Hepatocyte (in vitro differentiated cells): ENCODE measurements at regions not wholly inside any gene's neighbourhood (a gene's known extent, or its start where the extent isn't known, plus 50 kb on each side); places are given as distances from the start of the nearest gene placed in this dataset.

Experiments used
- DNase-seq: peaks from one replicate; pipeline ENCODE4 v3.0.0-alpha.2; 2016; ENCODE audit warnings: low spot score
- H2AFZ ChIP-seq: fragments of 200-600 bp; sonication (generic); 2 replicates; pipeline ENCODE4 v1.6.0; 2016; ENCODE audit warnings: antibody characterized with exemption, mild to moderate bottlenecking
- H3K27ac ChIP-seq: fragments of 200-600 bp; sonication (generic); 2 replicates; pipeline ENCODE4 v1.5.1; 2016; ENCODE audit warnings: mild to moderate bottlenecking
- H3K27me3 ChIP-seq: fragments of 200-600 bp; sonication (generic); 2 replicates; pipeline ENCODE4 v1.6.1; 2016
- H3K36me3 ChIP-seq: fragments of 200-600 bp; sonication (generic); replicated peaks from 2 replicates; pipeline ENCODE4 v1.5.1; 2016; ENCODE audit warnings: low read depth; ENCODE audit not compliant: insufficient read depth
- H3K4me1 ChIP-seq: fragments of 200-600 bp; sonication (generic); 2 replicates; pipeline ENCODE4 v1.5.1; 2016; ENCODE audit warnings: mild to moderate bottlenecking, moderate library complexity; ENCODE audit not compliant: insufficient read depth
- H3K4me2 ChIP-seq: fragments of 200-600 bp; sonication (generic); 2 replicates; pipeline ENCODE4 v1.6.0; 2016
- H3K4me3 ChIP-seq: fragments of 200-600 bp; sonication (generic); 2 replicates; pipeline ENCODE4 v1.5.1; 2016; ENCODE audit warnings: mild to moderate bottlenecking
- H3K79me2 ChIP-seq: fragments of 200-600 bp; sonication (generic); 2 replicates; pipeline ENCODE4 v1.6.0; 2017; ENCODE audit warnings: mild to moderate bottlenecking
- H3K9me2 ChIP-seq: fragments of 200-600 bp; sonication (generic); replicated peaks from 2 replicates; pipeline ENCODE4 v1.6.0; 2017; ENCODE audit warnings: mild to moderate bottlenecking; ENCODE audit not compliant: insufficient read depth
- H3K9me3 ChIP-seq: fragments of 200-600 bp; sonication (generic); 2 replicates; pipeline ENCODE4 v1.5.1; 2016; ENCODE audit warnings: low read depth, mild to moderate bottlenecking
- H4K20me1 ChIP-seq: fragments of 200-600 bp; sonication (generic); 2 replicates; pipeline ENCODE4 v1.6.0; 2016; ENCODE audit warnings: mild to moderate bottlenecking; ENCODE audit not compliant: insufficient read depth, poor library complexity, severe bottlenecking
- EZH2 ChIP-seq: fragments of 200-600 bp; sonication (generic); IDR thresholded peaks from 2 replicates; pipeline ENCODE4 v1.6.1; 2016; ENCODE audit warnings: antibody characterized with exemption, mild to moderate bottlenecking, borderline replicate concordance
- EZH2phosphoT487 ChIP-seq: fragments of 200-600 bp; sonication (generic); IDR thresholded peaks from one replicate; pipeline ENCODE4 v1.6.1; 2018; ENCODE audit warnings: antibody characterized with exemption, mild to moderate bottlenecking, low read depth, moderate library complexity; ENCODE audit not compliant: unreplicated experiment, severe bottlenecking
- WGBS: methylation state at CpG from one replicate; pipeline ENCODE4 v1.1.6; 2016; ENCODE audit warnings: low lambda C conversion rate; ENCODE audit errors: missing lambda C conversion rate; 5-methylcytosine and 5-hydroxymethylcytosine counted together
- TF ChIP-seq, protein P1 (sequence below): fragments of 200-600 bp; sonication (generic); IDR thresholded peaks from 2 replicates; pipeline ENCODE4 v1.5.1; 2016; ENCODE audit warnings: antibody characterized with exemption, mild to moderate bottlenecking; ENCODE audit not compliant: poor library complexity

DNA sequence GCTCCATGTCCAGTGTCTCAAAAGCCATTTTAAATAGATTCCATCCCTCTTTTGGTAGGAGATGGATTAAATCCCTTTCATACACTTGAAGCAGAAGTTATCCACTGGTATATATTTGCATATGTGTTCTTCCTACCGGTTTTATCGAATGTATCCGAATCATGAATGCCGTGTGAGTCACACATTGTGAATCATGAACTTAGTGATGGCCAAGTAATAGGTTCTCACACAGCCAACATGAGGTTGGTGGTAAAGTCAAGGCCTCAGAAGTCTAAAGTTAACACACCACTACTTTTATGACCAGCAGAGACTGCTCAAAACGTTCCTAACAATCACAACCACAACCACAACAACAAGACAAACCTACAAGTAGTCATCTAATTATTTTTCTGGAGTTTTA lies 345.5 kb downstream of the THBS2 start:
- no peak overlapping the region for H3K27ac ChIP-seq
- H3K4me1 ChIP-seq, result no peaks in the 10 kb centered on the region
- H3K9me3 ChIP-seq, result no peaks in the 10 kb centered on the region
- H3K4me2 ChIP-seq, result no peak overlapping the region
- no peaks in the 10 kb centered on the region for H4K20me1 ChIP-seq
- H3K4me3 ChIP-seq, result no peak overlapping the region
- H3K9me2 ChIP-seq, result no peaks in the 10 kb centered on the region
- TF ChIP-seq EZH2phosphoT487 (no peak), EZH2 (no peak)
- TF ChIP-seq, protein P1, sequence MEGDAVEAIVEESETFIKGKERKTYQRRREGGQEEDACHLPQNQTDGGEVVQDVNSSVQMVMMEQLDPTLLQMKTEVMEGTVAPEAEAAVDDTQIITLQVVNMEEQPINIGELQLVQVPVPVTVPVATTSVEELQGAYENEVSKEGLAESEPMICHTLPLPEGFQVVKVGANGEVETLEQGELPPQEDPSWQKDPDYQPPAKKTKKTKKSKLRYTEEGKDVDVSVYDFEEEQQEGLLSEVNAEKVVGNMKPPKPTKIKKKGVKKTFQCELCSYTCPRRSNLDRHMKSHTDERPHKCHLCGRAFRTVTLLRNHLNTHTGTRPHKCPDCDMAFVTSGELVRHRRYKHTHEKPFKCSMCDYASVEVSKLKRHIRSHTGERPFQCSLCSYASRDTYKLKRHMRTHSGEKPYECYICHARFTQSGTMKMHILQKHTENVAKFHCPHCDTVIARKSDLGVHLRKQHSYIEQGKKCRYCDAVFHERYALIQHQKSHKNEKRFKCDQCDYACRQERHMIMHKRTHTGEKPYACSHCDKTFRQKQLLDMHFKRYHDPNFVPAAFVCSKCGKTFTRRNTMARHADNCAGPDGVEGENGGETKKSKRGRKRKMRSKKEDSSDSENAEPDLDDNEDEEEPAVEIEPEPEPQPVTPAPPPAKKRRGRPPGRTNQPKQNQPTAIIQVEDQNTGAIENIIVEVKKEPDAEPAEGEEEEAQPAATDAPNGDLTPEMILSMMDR, result no peak
- no peaks in the 10 kb centered on the region for H3K27me3 ChIP-seq
- H3K79me2 ChIP-seq, result no peaks in the 10 kb centered on the region
- no peak for DNase-seq
- no peak overlapping the region for H2AFZ ChIP-seq
- no peaks in the 10 kb centered on the region for H3K36me3 ChIP-seq
- 86% methylated on average over 5 of the region's 5 CpGs for WGBS

DNA sequence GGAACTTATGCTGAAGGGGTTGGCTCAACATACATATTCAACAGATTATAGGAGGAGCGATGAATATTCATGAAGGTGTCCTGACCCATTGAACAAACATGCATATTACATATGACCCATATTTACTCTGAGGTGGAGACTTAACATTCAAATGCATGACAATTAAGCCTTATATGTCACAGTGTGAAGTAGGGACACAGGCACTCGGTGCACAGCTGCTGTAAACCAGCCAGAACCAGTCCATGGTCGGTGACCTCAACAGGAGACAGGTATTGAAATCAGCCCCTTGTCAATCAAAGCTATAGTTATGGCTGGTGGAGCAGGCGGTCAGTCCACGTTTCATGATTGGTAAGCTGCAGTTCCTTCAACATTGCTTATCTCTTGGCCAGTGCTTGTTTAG lies 347.3 kb downstream of the THBS2 start:
- no peaks in the 10 kb centered on the region for H3K36me3 ChIP-seq
- H4K20me1 ChIP-seq, result no peaks in the 10 kb centered on the region
- no peaks in the 10 kb centered on the region for H3K9me2 ChIP-seq
- TF ChIP-seq EZH2 (no peak), EZH2phosphoT487 (no peak)
- TF ChIP-seq, protein P1, result no peak
- H3K27ac ChIP-seq, result peak overlapping the region; percentile 25
- no peak overlapping the region for H2AFZ ChIP-seq
- no peaks in the 10 kb centered on the region for H3K79me2 ChIP-seq
- 50% methylated on average over 5 of the region's 5 CpGs for WGBS
- no peaks in the 10 kb centered on the region for H3K9me3 ChIP-seq
- no peak overlapping the region for H3K4me3 ChIP-seq
- no peaks in the 10 kb centered on the region for H3K27me3 ChIP-seq
- no peak overlapping the region for H3K4me2 ChIP-seq
- peak; percentile 54 for DNase-seq
- no peaks in the 10 kb centered on the region for H3K4me1 ChIP-seq

DNA sequence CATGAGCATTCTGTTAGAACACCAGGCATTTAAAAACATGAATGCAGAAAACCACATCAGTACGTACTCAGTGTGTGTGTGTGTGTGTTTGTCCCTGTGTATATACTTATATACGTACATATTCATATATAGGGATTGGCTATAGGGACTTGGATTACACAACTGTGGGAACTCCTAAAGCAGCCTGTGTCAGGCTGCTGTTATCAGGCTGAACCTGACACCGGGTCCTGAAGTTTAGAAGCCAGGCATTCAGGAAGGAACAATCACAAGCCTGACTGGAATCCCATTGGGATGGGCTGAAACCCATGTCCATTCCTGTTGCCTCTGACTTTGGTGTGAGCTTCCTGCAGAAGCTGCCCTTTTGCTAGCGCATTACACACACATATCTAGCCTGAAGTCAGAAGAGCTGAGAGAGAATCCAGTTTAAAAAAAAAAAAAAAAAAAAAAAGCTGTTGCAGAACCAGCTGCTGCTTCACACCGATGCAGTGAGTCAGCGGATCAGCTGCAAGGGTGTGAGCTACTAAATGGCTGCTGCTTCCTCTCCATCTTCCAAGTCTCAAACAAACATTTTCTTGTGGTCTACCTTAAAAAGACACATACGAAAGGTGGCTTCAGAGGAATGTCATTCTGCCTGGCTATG lies 348.1 kb downstream of the THBS2 start:
- Histone ChIP-seq H4K20me1 (no peaks in the 10 kb centered on the region), H3K9me3 (no peaks in the 10 kb centered on the region), H3K27ac (no peak overlapping the region), H3K4me2 (no peak overlapping the region), H3K36me3 (no peaks in the 10 kb centered on the region), H2AFZ (no peak overlapping the region), H3K9me2 (no peaks in the 10 kb centered on the region), H3K79me2 (no peaks in the 10 kb centered on the region), H3K4me1 (no peaks in the 10 kb centered on the region), H3K27me3 (no peaks in the 10 kb centered on the region), H3K4me3 (no peak overlapping the region)
- 80% methylated on average over 7 of the region's 7 CpGs for WGBS
- DNase-seq, result no peak
- TF ChIP-seq, protein P1, result no peak
- no peak for TF ChIP-seq EZH2
- TF ChIP-seq EZH2phosphoT487, result no peak
